Bronchial epithelial cell (primary cell): ENCODE measurements at regions not wholly inside any gene's neighbourhood (a gene's known extent, or its start where the extent isn't known, plus 50 kb on each side); places are given as distances from the start of the nearest gene placed in this dataset.

Experiments
- DNase-seq: peaks from one replicate; pipeline ENCODE4 v3.0.0-alpha.2; 2010; ENCODE audit warnings: low read depth
- FAIRE-seq: peaks from 2 replicates; lab custom pipeline; 2011; peaks lifted over from hg19 to GRCh38; lab: Jason Lieb, UNC
- H3K27me3 ChIP-seq: 2 replicates; pipeline ENCODE4 v1.5.1; 2011; ENCODE audit warnings: low read length; ENCODE audit not compliant: control insufficient read depth, insufficient read depth
- H3K36me3 ChIP-seq: 2 replicates; pipeline ENCODE4 v1.5.1; 2011; ENCODE audit warnings: low read length; ENCODE audit not compliant: control insufficient read depth, insufficient read depth
- H3K4me3 ChIP-seq: 2 replicates; pipeline ENCODE4 v1.5.1; 2011; ENCODE audit warnings: mild to moderate bottlenecking, low read depth, low read length, control low read depth
- TF ChIP-seq, protein P1 (sequence below): IDR thresholded peaks from 2 replicates; pipeline ENCODE4 v1.5.1; 2011; ENCODE audit warnings: mild to moderate bottlenecking, moderate library complexity, low read length, control low read depth, inconsistent platforms; ENCODE audit not compliant: insufficient read depth, severe bottlenecking

DNA sequence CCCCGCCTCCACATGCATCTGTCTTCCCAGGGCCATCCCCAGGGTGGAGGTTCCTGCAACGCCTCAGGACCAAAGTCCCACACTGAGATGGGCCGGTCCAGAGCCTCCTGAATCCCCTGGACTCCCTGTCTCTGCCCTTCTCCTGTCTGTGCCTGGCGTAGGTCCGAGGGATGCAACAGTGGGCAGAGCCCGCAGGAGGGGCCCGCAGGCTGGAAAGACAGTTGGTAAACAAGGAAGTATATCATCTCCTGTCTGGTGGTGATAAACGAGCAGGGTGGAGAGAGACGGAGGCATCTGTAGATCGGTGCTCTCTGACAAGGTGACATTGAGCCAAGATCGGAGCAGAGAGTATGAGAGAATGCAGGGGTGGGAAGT lies 72.6 kb upstream of the RAB6C start:
- no peaks in the 10 kb centered on the region for H3K36me3 ChIP-seq
- no peaks in the 10 kb centered on the region for H3K27me3 ChIP-seq
- FAIRE-seq (no peak), DNase-seq (no peak)
- H3K4me3 ChIP-seq, result no peak overlapping the region
- TF ChIP-seq, protein P1, sequence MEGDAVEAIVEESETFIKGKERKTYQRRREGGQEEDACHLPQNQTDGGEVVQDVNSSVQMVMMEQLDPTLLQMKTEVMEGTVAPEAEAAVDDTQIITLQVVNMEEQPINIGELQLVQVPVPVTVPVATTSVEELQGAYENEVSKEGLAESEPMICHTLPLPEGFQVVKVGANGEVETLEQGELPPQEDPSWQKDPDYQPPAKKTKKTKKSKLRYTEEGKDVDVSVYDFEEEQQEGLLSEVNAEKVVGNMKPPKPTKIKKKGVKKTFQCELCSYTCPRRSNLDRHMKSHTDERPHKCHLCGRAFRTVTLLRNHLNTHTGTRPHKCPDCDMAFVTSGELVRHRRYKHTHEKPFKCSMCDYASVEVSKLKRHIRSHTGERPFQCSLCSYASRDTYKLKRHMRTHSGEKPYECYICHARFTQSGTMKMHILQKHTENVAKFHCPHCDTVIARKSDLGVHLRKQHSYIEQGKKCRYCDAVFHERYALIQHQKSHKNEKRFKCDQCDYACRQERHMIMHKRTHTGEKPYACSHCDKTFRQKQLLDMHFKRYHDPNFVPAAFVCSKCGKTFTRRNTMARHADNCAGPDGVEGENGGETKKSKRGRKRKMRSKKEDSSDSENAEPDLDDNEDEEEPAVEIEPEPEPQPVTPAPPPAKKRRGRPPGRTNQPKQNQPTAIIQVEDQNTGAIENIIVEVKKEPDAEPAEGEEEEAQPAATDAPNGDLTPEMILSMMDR, result no peak

DNA sequence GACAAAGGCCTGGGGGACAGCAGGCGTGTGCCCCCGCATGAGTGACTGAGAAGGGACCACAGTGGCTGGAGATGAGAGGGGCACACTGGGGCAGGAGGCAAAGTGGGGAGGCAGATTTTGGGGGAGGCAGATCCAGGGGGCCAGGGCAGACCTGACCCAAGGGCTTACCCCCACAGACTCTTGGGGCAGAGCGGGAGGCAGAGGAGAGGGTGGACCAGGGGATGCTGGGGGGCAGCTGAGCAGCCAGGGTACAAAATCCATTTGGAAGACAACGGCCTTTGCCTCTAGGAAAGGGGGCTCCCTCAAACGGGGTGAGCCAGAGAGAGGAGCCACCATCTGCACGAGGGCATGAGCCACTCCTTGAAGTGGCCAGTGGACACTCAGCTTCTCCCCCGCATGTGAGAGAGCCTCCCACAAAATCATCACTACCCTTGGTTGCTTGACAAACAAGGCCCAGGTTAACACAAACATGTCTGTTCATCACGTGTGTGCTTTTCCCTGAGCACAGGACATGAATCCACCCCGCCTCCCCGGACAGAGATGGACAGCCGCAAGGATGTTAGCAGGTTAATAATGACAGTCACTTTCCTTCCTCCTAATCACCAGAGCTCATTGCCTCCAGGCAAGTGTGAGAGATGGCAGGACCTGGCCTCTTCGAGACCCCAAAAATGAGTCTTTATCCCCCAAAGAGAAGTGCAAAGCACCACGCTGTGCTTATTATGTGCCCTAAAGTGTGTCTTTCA lies 72.0 kb upstream of the RAB6C start:
- FAIRE-seq (no peak), DNase-seq (no peak)
- Histone ChIP-seq H3K27me3 (no peaks in the 10 kb centered on the region), H3K4me3 (no peak overlapping the region), H3K36me3 (no peaks in the 10 kb centered on the region)
- TF ChIP-seq, protein P1, result no peak

DNA sequence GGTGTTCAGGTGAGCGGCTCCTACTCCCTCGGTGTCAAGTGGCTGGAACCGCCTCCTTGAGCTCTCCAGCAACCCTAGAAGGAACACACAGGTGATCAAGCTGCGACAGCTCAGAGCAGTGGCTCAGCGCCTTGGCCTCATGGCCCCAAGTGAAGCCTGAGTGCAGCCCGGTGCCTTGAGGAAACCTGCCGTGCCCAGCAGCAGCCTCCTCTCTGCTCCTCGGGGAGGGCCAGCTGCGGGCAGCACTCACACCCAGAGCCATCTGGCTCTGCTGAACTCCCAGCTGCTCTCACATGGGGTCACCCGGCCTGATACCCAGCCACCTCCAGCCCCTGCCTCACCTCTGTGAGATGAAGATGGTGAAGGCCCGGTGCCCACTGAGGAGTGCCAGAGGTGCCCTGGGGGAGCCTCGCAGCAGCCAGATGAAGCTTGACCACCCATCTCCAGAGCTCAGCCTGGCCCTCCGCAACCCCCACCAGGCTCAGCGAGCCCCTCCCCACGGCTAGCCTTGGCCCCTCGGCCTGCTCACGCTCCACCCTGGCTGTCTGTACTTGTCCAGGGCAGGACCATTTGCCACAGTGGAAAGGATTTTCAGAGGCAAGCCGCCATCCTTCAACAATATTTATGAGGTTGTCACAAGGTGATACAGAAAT lies 70.6 kb upstream of the RAB6C start:
- DNase-seq (no peak), FAIRE-seq (no peak)
- Histone ChIP-seq H3K27me3 (no peaks in the 10 kb centered on the region), H3K4me3 (no peak overlapping the region), H3K36me3 (no peaks in the 10 kb centered on the region)
- TF ChIP-seq, protein P1, result no peak

DNA sequence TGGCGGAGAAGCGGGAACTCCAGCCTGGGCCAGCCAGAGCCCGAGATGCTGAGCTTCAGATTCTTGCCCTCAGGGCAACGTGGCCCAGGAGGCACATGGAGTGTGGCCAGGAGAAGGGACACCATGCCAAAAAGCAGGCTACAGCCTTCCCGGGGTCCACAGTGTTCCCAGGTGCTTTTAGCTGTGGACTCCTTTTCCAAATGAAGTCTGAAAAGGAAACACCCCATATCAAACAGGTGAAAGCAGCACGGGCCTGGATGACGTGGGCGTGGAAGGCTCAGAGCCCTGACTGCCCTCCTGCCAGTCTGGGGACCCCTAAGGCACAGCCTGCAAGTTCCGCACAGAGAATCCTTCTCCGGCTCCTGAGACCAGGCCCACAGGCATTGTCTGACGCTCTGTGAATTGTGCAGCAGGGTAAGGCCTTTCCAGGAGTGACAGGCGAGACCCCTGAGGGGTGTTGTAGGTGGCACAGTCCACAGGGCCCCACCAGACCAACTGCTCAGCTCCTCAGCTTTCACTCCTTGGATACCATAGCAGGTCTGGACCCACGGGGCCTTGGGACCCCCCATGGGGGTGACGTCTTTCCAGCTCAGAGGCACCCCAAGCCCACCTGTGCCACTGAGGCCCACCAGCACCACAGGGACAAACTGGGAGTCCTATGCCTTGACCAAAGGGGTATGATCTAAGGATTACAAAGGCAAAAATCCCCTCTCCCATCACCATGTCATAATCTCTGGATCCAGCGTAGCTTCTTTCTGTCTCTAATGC lies 69.6 kb upstream of the RAB6C start:
- DNase-seq (no peak), FAIRE-seq (no peak)
- Histone ChIP-seq H3K27me3 (no peaks in the 10 kb centered on the region), H3K36me3 (no peaks in the 10 kb centered on the region), H3K4me3 (no peak overlapping the region)
- TF ChIP-seq, protein P1, result no peak

DNA sequence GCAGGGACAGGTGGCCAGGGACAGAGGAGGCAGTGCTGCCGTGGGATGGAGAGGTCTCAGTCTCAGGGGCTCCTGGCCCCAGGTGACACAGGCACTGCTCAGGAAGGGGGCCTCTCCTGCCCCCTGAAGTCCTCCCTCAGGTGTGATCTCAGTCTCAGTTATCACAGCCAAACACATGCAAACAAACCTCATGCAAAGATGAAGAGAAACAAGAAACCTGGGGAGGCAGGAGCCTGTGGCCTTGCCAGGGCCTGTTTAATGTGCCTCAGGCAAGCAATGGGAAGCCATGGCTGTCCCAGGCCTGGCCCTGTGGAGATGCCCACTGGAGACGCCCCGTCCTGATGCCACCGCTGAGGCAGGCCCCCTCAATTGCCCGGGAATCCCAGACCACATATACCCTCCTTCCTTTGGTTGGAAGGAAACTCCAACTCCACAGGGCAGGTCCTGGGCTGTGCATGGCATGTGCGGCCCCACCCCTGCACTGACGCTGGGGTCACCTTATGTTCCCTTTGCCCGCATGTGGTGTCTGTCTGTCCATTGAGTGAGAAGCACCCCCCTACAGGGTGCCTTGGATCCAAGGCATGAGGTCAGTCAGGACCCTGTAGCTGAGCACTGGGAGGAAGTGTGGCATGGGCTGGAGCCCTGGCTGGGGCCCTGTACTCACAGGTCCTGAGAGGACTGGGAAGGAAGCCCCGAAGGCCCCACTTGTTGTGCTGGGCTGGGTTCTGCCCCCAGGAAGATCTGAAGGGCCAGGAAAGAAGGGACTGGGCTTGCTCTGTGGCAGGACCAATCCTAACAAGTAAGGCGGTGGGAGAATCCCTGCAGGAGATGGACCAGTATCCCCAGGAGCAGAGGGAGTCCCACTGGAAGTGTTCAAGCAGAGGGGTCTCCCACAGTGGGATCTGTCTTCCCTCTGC lies 68.8 kb upstream of the RAB6C start:
- Histone ChIP-seq H3K4me3 (no peak overlapping the region), H3K36me3 (no peaks in the 10 kb centered on the region), H3K27me3 (no peaks in the 10 kb centered on the region)
- no peak for FAIRE-seq
- TF ChIP-seq, protein P1, result no peak
- DNase-seq, result no peak
